ENCODE measurements at regions not wholly inside any gene's neighbourhood (a gene's known extent, or its start where the extent isn't known, plus 50 kb on each side); places are given as distances from the start of the nearest gene placed in this dataset.

GRCh38 chr2:209086761-209087160 is 337.1 kb upstream of the MAP2 start:
- TF ChIP-seq ZFX (IDR thresholded peaks at IDR 0.05) (no peak), CTCF (conservative IDR thresholded peaks at IDR 0.05) (no peak)
